DMS153 (cell line): ENCODE measurements at regions not wholly inside any gene's neighbourhood (a gene's known extent, or its start where the extent isn't known, plus 50 kb on each side); places are given as distances from the start of the nearest gene placed in this dataset.
A peak's percentile ranks its signal among the peaks of the same experiment; 100 is the strongest.

Experiments
- DNase-seq: peaks from one replicate; lab custom pipeline; 2025; lab: John Stamatoyannopoulos, UW

DNA sequence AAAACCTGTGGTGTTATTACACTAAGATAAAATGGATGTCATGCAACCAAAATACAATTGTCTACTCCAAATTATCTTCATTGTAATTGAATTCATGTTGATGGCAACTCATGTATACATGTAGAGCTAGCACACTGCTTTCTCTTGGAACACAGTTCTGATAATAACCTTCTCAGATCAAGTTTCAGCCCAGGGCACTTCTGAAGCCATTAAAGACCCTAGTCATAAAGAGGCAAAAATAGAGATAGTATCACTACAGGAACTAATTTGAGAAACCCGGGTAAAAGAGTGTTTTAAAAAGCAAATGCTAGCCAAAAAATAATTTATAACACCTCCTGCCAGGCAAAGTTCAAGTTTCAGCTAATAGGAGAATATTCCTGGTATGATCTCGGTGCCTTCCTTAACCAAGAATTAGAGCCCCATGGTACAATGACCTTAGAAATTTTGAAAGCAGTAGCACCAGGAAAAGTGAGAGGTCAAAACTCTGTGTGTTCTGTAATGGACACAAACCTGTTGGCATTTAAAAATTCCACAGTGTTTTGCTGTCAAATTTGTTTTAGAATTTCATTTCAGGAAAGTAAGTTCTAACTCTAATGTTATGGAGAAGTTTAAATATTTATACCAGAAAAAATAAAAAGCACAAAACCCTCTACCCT lies 105.0 kb upstream of the FRMD6 start:
- DNase-seq = peak; percentile 10

GRCh38 chr14:51547260-51547659 lies 104.5 kb upstream of the FRMD6 start:
- no peak for DNase-seq

DNA sequence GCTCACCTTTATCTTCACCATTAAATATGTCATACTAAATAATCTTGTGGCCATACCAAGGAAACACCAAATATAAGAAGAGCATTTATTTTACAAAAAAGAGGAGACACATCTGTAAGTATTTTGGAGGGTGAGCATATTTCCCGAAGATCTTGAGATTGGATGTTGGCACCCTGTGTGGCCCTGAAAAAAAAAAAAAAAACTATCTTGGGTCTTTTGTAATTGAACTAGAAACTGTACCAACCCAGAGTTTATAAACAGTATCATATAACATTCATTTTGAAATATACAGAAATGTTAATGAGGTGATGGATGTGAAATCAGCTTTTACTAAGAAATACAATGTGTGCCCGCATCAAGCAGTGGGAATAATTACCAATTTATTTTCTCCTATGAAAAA lies 104.0 kb upstream of the FRMD6 start:
- DNase-seq = no peak

- no peak for DNase-seq
Observed at GRCh38 chr14:51548187-51548586, 103.5 kb upstream of the FRMD6 start.

DNA sequence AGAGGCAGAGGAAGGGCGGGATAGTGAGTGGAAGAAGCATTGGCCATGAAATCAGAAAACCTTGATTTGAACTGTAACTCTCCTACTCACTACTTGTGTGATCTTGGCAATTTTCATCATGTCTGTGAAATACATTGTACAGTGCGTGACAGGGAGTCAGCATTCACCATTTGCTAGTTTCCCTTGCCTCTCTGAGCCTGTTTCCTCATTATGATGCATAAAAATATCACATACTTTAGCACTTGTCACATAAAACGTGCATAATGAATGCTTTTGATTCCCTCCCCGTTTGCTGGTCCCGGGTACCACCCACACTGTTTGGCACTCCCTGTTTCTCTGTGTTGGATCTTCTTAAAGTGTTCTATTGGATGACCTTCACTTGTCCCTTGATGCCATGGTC lies 101.1 kb upstream of the FRMD6 start:
- no peak for DNase-seq

DNA sequence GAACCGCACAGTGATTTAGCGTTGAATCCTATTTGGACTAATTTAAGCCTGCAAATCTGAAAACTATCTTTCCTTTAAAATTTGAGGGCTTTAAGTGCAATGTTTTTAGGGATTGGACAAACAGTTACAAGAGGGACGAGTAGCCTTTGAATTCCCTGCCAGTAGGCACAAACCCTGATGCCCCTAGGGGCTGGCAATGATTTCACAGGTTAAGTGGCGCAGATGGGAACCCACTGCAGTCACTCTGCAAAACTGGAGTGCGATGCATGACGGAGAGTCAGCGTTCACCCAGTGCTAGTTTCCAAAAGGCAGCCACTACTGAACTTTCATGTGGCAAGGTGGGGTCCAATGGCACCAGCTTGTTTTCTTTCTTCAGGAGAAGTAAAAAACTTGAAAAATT lies 99.4 kb upstream of the FRMD6 start:
- DNase-seq = peak; percentile 18

GRCh38 chr14:51552768-51553404 lies 98.8 kb upstream of the FRMD6 start:
- DNase-seq = peak; percentile 77

DNA sequence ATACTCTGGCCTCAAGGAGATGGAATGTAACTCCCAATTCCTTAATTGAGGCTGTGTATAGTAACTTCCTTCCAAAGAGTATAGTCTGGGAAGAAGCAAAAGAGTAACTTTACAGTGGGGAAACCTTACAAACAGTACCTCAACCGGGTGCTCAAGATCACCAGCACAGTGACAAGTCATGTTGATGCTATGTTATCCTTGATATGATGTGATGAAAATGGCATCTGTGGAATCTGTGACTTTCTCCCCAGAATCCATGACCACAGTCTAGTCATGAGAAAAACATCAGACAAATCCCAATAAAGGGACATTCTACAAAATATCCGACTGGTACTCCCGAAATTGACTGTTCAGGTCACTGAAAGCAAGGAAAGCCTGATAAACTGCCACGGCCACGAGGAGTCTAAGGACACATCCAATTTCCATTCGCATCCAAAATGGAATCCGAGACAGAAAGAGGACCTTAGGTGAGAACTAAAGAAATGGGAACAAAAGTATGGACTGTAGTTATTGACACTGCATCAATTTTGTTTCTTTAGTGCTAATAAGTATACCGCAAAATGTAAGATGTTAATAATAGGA lies 97.3 kb upstream of the FRMD6 start:
- DNase-seq = no peak

DNA sequence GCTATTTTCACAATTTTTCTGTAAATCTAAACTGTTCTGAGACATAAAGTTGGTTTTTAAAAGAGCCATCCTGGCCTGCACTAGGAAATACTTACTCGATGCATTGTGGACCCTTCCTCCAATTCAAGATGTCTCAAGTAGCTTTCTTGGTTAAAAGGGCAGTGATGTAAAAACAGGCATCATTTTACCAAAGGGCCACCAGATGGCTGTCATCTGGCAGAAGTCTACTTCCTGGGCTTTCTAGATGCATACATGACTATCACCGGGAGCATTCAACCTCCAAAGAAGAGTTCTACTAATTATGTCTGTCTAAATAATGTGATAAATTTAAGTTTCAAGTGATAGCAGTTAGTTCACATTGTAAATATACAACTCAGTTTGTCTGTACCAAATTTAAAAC lies 96.8 kb upstream of the FRMD6 start:
- DNase-seq = no peak

DNA sequence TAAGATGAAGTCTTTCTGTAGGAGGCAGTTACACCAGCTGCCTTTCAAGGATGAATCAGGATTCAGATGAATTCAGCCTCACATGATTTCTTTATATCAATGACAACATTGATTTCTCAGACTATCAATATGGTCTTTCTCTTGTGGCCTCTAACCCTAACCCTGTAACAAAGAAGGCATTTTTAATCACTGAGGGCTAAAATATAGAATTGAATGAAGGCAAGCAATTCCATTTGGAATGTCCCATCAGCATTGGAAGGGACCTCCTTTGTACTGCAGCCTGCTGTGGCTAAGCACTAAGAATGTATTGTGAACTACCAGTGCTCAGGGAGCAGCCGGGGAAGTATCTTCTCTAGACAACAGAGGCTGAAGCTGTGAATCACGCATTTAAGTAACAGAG lies 90.6 kb upstream of the FRMD6 start:
- DNase-seq = no peak

GRCh38 chr14:51562816-51563215 lies 88.9 kb upstream of the FRMD6 start:
- no peak for DNase-seq

- no peak for DNase-seq
Observed at GRCh38 chr14:51563560-51563959, 88.2 kb upstream of the FRMD6 start.

GRCh38 chr14:51564460-51564859 lies 87.2 kb upstream of the FRMD6 start:
- peak; percentile 22 for DNase-seq

DNA sequence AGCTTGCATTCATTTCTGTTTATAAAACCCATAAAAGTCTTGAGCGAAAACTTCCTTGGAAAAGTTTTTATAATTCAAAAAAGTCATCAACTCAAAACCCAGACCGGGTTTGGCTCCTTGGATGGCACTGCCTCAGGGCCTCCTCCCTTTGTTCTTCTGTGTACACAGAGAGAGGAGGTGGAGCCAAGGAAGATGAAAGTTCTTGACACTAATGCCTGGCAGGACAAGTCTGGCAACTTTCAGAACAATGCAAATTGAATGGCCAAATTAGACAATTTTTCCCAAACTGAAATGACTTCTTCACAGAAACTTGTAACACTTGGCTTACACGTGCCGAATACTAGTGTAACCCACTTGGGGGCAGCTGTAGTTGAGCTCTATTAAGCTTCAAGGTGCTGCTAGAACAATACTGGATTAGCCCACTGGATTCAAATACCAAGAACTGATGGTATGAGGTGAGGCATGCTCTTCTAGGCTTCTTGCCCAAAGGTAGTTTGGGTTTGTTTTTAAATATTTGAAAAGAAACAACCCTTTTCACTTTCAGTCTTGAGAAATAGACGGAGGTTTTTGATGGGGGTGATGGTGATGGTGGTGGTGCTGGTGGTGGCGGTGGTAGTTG lies 86.6 kb upstream of the FRMD6 start:
- DNase-seq = no peak

DNA sequence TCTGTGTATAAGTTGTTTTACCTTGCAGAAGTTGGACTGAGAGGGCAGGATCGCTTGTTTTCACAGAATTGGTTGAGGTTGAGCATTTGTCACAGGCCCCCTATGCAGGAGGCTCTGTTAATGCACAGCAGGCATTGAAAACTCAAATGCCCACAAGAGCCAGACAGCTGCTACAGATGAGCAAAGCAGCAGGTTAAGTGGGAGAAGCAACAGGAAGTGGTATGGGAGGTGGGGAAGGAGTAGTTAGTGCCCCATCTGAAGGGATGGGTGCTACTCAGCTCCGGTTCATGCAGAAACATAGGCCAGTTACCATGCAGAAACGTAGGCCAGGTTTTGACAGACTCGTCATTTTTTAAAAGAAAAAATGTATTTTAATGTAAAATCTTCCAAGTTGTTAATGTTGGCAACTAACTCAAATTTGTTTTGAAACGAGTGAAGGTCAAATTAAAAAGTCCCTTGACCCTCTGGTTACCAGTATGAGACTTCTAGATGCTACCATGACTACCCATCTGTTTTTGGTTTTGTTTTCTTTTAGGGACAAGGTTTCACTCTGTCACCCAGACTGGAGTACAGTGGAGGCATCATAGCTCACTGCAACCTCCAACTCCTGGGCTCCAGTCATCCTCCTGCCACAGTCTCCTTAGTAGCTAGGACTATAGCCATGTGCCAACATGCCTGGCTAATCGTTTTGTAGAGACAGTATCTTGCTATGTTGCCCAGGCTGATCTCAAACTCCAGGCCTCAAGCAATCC lies 84.7 kb upstream of the FRMD6 start:
- DNase-seq = no peak

DNA sequence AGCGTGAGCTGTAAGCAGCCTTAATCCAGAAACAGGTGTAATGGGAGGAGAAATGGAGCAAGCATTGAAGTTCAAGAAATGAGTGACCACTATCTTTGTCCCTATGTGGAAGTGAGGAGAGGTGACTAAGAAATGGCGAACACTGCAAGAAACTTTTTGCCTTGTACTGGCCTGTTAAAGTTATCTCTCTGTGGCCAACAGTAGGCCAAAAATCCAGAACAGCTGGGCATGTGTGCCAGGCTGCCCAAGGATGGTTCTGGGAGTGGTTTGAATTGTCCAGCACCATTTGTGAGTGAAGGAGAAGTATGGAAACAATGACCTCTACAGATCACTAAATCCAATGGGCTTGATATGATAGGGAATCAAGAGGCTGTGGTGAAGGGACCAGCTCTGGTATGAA lies 83.3 kb upstream of the FRMD6 start:
- DNase-seq = no peak

GRCh38 chr14:51573607-51574006 lies 78.1 kb upstream of the FRMD6 start:
- no peak for DNase-seq

DNA sequence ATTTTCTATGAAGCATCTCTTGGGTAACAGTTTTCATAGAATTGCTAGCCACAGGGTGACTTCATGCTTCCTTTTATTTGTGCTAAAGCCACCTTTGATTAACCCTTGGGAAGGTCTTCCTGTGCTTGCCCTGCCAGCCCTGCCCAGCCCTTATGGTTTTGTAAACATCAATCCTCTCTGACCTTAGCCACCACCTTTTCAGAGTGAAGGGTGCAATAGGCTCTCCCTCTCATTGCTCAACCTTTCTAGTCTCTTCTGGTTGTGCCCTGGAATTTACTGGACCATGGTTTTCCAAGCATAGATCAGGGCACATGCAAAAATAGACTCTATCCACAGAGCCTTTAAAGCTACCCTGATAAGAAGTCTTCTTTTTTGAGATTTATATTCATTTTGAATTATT lies 77.7 kb upstream of the FRMD6 start:
- DNase-seq = no peak

DNA sequence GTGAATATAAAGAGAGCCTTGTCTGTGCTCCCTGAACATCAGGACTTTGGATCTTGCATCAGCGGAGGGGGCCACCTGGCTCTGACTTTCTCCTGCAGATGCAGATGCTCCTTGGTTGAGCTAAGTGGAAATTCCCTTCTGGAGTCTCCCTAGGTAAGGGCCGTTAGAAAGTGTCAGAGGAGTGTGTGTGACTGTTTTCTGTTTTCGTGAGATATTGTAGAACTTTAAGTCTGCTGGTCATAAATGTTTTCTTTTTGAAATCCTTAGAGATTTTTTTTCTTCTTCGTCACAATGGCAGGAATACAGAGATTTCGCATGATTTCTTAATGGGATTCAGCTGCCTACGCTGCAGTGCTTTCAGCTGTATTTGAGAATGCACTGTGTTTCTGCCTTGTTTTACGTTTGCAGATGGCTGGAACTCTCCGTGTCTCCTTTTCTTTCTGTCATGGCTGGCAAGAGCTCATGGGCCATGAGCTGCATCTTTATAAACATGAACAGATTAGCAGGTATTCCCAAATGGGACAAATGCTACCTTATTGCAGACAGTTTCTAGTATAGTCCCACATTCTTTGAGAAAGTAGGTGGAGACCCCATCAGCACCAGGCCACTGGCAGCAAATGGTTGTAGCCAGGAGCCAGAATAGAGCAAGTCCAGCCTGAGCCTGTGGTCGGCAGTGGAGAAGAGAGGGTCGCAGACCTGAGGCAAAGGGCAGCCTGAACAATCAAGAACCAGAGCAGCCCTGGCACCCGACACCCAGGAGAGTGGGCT lies 76.2 kb upstream of the FRMD6 start:
- no peak for DNase-seq

GRCh38 chr14:51576117-51576430 lies 75.6 kb upstream of the FRMD6 start:
- no peak for DNase-seq

DNA sequence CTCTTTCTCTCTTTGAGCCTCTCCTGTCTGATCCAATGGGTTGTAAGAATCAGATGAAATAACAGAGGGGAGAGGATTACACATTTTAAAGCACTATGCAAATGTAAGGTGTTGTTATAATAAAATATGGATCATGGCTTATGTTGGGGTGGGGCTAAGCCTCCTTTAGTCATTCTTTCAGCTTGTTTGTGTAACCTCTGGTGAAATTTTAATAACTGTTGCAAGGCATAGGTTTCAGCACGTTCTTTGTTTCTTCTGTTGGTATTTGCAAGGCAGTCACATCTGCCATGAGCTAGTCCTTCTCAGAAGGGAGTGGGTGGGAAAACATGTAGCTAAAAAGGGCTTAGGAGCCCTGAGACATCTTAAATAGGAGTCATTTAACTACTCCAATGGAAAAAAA lies 74.8 kb upstream of the FRMD6 start:
- DNase-seq = no peak

GRCh38 chr14:51578853-51579252 lies 72.9 kb upstream of the FRMD6 start:
- DNase-seq = no peak
